ENCODE measurements at regions not wholly inside any gene's neighbourhood (a gene's known extent, or its start where the extent isn't known, plus 50 kb on each side); places are given as distances from the start of the nearest gene placed in this dataset.

GRCh38 chr13:40200273-40200978, 466.0 kb downstream of the FOXO1 start:
- DNase-seq: no peak

GRCh38 chr13:40204246-40204645, 462.2 kb downstream of the FOXO1 start:
- DNase-seq: no peak

GRCh38 chr13:40205771-40206240, 460.6 kb downstream of the FOXO1 start:
- no peak for DNase-seq

- DNase-seq: no peak
Observed at GRCh38 chr13:40206241-40207000, 460.0 kb downstream of the FOXO1 start.

GRCh38 chr13:40207001-40207478, 459.4 kb downstream of the FOXO1 start:
- no peak for DNase-seq

- DNase-seq: no peak
Observed at GRCh38 chr13:40208517-40208916, 457.9 kb downstream of the FOXO1 start.

GRCh38 chr13:40210865-40211585, 455.4 kb downstream of the FOXO1 start:
- DNase-seq: no peak

GRCh38 chr13:40211586-40211968, 454.9 kb downstream of the FOXO1 start:
- DNase-seq: no peak

- DNase-seq: no peak
Observed at GRCh38 chr13:40213779-40214178, 452.7 kb downstream of the FOXO1 start.

GRCh38 chr13:40215311-40215710, 451.1 kb downstream of the FOXO1 start:
- DNase-seq: no peak

GRCh38 chr13:40215747-40216146, 450.7 kb downstream of the FOXO1 start:
- DNase-seq: no peak

GRCh38 chr13:40217675-40218074, 448.8 kb downstream of the FOXO1 start:
- no peak for DNase-seq

- no peak for DNase-seq
Observed at GRCh38 chr13:40220299-40220935, 446.0 kb downstream of the FOXO1 start.

- no peak for DNase-seq
Observed at GRCh38 chr13:40221131-40221459, 445.3 kb downstream of the FOXO1 start.

- DNase-seq: no peak
Observed at GRCh38 chr13:40221460-40222201, 444.8 kb downstream of the FOXO1 start.

GRCh38 chr13:40223585-40223984, 442.9 kb downstream of the FOXO1 start:
- no peak for DNase-seq

GRCh38 chr13:40228496-40228895, 437.9 kb downstream of the FOXO1 start:
- DNase-seq: no peak

- DNase-seq: no peak
Observed at GRCh38 chr13:40228990-40229389, 437.5 kb downstream of the FOXO1 start.

GRCh38 chr13:40230833-40231266, 435.6 kb downstream of the FOXO1 start:
- DNase-seq: no peak

GRCh38 chr13:40231311-40231710, 435.1 kb downstream of the FOXO1 start:
- DNase-seq: no peak

- no peak for DNase-seq
Observed at GRCh38 chr13:40231751-40232150, 434.7 kb downstream of the FOXO1 start.

GRCh38 chr13:40232311-40233040, 434.0 kb downstream of the FOXO1 start:
- DNase-seq: no peak

Data from activated T-cell treated with anti-CD3 and anti-CD28 coated beads for 4 hours (primary cell).